ENCODE measurements at regions not wholly inside any gene's neighbourhood (a gene's known extent, or its start where the extent isn't known, plus 50 kb on each side); places are given as distances from the start of the nearest gene placed in this dataset.
"Not testable (repeated sequence)": the region's sequence is repeated elsewhere in the genome, so short reads cannot be mapped to it uniquely, and the experiment has no call there.

DNA sequence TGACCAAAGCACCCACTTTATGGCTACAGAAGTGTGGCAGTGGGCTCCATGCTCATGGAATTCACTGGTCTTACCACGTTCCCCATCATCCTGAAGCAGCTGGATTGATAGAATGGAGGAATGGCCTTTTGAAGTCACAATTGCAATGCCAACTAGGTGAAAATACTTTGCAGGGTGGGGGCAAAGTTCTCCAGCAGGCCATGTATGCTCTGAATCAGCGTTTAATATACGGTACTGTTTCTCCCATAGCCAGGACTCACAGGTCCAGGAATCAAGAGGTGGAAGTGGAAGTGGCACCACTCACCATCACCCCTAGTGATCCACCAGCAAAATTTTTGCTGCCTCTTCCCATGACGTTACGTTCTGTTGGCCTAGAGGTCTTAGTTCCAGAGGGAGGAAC, 60.5 kb upstream of the GMDS start:
- DNase-seq (ENCODE audit: low spot score) = no peak

GRCh38 chr6:2302482-2302881, 57.1 kb upstream of the GMDS start:
- not testable (repeated sequence) for DNase-seq (ENCODE audit: low spot score)

GRCh38 chr6:2296781-2297180, 51.4 kb upstream of the GMDS start:
- no peak for DNase-seq (ENCODE audit: low spot score)
